Ovary (tissue), 3 donors: ENCODE measurements at regions not wholly inside any gene's neighbourhood (a gene's known extent, or its start where the extent isn't known, plus 50 kb on each side); places are given as distances from the start of the nearest gene placed in this dataset.

Experiments
- EP300 ChIP-seq: sonication (generic); formaldehyde crosslinking; IDR thresholded peaks from one replicate; pipeline ENCODE4 v1.6.1; 2017; ENCODE audit warnings: antibody characterized with exemption
- POLR2A ChIP-seq: fragments of 450-650 bp; IDR thresholded peaks from one replicate; pipeline ENCODE4 v1.6.1; 2017; ENCODE audit warnings: antibody characterized with exemption, mild to moderate bottlenecking, moderate library complexity
- TF ChIP-seq, protein P1 (sequence below), 3 donors: fragments of 450-650 bp in 2 of 3; fragments of 200-600 bp in 1 of 3; IDR thresholded peaks; one replicate each; pipeline versions ENCODE4 v1.5.1 to v1.8.0; 2016 to 2022; ENCODE audit warnings: antibody characterized with exemption in 3 of 3, mild to moderate bottlenecking in 1 of 3
- donor health status: DM: no; HTN: no; CAD: no.

GRCh38 chr6:92497281-92497680, 922.1 kb downstream of the EPHA7 start:
- TF ChIP-seq EP300, result no peak
- no peak for TF ChIP-seq POLR2A
- TF ChIP-seq, protein P1, sequence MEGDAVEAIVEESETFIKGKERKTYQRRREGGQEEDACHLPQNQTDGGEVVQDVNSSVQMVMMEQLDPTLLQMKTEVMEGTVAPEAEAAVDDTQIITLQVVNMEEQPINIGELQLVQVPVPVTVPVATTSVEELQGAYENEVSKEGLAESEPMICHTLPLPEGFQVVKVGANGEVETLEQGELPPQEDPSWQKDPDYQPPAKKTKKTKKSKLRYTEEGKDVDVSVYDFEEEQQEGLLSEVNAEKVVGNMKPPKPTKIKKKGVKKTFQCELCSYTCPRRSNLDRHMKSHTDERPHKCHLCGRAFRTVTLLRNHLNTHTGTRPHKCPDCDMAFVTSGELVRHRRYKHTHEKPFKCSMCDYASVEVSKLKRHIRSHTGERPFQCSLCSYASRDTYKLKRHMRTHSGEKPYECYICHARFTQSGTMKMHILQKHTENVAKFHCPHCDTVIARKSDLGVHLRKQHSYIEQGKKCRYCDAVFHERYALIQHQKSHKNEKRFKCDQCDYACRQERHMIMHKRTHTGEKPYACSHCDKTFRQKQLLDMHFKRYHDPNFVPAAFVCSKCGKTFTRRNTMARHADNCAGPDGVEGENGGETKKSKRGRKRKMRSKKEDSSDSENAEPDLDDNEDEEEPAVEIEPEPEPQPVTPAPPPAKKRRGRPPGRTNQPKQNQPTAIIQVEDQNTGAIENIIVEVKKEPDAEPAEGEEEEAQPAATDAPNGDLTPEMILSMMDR (IDR thresholded peaks at IDR 0.05), result no peak
